Heart left ventricle (tissue), 13 donors: ENCODE measurements at regions not wholly inside any gene's neighbourhood (a gene's known extent, or its start where the extent isn't known, plus 50 kb on each side); places are given as distances from the start of the nearest gene placed in this dataset.

Source experiments
- POLR2A ChIP-seq, 2 donors: fragments of 450-650 bp; IDR thresholded peaks; one replicate each; pipeline ENCODE4 v1.6.1; 2017; ENCODE audit warnings: antibody characterized with exemption in 2 of 2, mild to moderate bottlenecking in 2 of 2, moderate library complexity in 2 of 2
- TF ChIP-seq, protein P1 (sequence below), 12 donors: fragments of 200-600 bp; sonication (generic) in 4 of 12; IDR thresholded peaks; one replicate each; pipeline versions ENCODE4 v1.5.0 to v1.8.0; 2018 to 2022; ENCODE audit warnings: antibody characterized with exemption in 12 of 12, mild to moderate bottlenecking in 5 of 12
- donor health status: ischemic (EF 13 %, LVEDD 7.1; RV severe dilation, severe dysfunction).
- donor health status: DM: no; HTN: yes; CAD: no.
- donor health status: DM: no; HTN: no; CAD: no.
- donor health status: ischemic (EF 25% LVEDD 6.9; RV normal size, moderate dysfunction).
- donor health status: ischemic (EF 25% LVEDD 5.7; RV mildly dilated, moderate dysfunction).
- donor health status: ischemic (EF 35%, LVEDD 5.7; RV mildly dilated, moderate dysfunction).
- donor health status: nonischemic (EF 11% LVEDD 7.7; RV severe dilation, severe dysfunction).
- donor health status: DM: yes; HTN: yes; CAD: no.
- donor health status: PGD.
- donor health status: ischemic (EF 29% LVEDD 5.4; RV normal size, mild dysfunction).
- donor health status: nonischemic (EF 23%, LVEDD 6.1; RV moderate dilation, normal function).

DNA sequence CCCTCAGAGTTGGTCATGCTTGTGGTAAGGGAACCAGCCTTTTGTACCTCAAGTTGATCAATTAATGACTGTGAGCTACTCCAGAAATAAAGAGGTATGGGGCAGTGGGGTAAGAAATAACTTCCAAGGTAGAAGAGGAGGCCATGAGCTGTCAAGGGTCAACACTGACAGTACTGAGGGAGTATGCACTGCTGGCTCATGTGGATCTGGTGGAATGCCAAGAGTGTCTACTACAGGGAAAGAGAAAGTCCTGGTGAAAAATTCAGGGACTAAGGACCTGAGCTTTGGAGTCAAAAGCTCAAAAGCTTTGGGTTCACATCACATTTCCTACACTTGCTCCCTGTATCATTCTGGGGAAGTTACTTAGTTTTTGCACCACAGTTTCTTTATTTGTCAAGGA lies 154.9 kb downstream of the SEMA6D start:
- TF ChIP-seq, protein P1, sequence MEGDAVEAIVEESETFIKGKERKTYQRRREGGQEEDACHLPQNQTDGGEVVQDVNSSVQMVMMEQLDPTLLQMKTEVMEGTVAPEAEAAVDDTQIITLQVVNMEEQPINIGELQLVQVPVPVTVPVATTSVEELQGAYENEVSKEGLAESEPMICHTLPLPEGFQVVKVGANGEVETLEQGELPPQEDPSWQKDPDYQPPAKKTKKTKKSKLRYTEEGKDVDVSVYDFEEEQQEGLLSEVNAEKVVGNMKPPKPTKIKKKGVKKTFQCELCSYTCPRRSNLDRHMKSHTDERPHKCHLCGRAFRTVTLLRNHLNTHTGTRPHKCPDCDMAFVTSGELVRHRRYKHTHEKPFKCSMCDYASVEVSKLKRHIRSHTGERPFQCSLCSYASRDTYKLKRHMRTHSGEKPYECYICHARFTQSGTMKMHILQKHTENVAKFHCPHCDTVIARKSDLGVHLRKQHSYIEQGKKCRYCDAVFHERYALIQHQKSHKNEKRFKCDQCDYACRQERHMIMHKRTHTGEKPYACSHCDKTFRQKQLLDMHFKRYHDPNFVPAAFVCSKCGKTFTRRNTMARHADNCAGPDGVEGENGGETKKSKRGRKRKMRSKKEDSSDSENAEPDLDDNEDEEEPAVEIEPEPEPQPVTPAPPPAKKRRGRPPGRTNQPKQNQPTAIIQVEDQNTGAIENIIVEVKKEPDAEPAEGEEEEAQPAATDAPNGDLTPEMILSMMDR (IDR thresholded peaks at IDR 0.05) = no peak
- TF ChIP-seq POLR2A (IDR thresholded peaks at IDR 0.05) = no peak
